ENCODE measurements at regions not wholly inside any gene's neighbourhood (a gene's known extent, or its start where the extent isn't known, plus 50 kb on each side); places are given as distances from the start of the nearest gene placed in this dataset.
A peak's percentile ranks its signal among the peaks of the same experiment; 100 is the strongest.

GRCh38 chr4:152103181-152103901 lies 342.5 kb upstream of the GATB start:
- H2AFZ ChIP-seq (ENCODE audit: low read length) = no peak overlapping the region
- no peak overlapping the region for H3K4me3 ChIP-seq (ENCODE audit: low read depth, low read length, poor library complexity, severe bottlenecking)
- H3K9me3 ChIP-seq (ENCODE audit: low read length) = no peaks in the 10 kb centered on the region
- no peak overlapping the region for H3K27ac ChIP-seq (ENCODE audit: low read depth, low read length, poor library complexity, severe bottlenecking)
- TF ChIP-seq EZH2phosphoT487 (IDR thresholded peaks at IDR 0.05; ENCODE audit: borderline replicate concordance, low read depth, low read length) = no peak
- peaks cover 12% of the 10 kb centered on the region for H3K4me1 ChIP-seq (ENCODE audit: insufficient read depth, low read length, poor library complexity, severe bottlenecking)
- no peak for DNase-seq (ENCODE audit: low spot score)
- H3K9me2 ChIP-seq (ENCODE audit: insufficient read depth, low read length) = no peaks in the 10 kb centered on the region
- POLR2A ChIA-PET = interaction anchor here (1.1 kb wide), 1 partner anchor 44 kb away, joined by 3 read pairs; no protein-coding TSS in a partner anchor
- no peaks in the 10 kb centered on the region for H4K20me1 ChIP-seq (ENCODE audit: insufficient read depth, low read length)
- no peaks in the 10 kb centered on the region for H3K79me2 ChIP-seq (ENCODE audit: insufficient read depth, low read depth, low read length)
- no TSS peak for BruUV-seq (replicated peaks)
- intact Hi-C loops (cut with micrococcal nuclease; ENCODE audit: unreplicated experiment) = no loop called here
- no peaks in the 10 kb centered on the region for H3K36me3 ChIP-seq (ENCODE audit: insufficient read depth, low read length)
- CTCF ChIA-PET (ENCODE audit: unreplicated experiment) = no interaction called here
- H3K4me2 ChIP-seq (ENCODE audit: low read length) = no peak overlapping the region

GRCh38 chr4:152102436-152103000 lies 341.7 kb upstream of the GATB start:
- TF ChIP-seq EZH2phosphoT487 (IDR thresholded peaks at IDR 0.05; ENCODE audit: borderline replicate concordance, low read depth, low read length) (no peak), CTCF (conservative IDR thresholded peaks at IDR 0.05; ENCODE audit: low read length) (no peak)
- H3K9me2 ChIP-seq (ENCODE audit: insufficient read depth, low read length) = no peaks in the 10 kb centered on the region
- no peaks in the 10 kb centered on the region for H3K79me2 ChIP-seq (ENCODE audit: insufficient read depth, low read depth, low read length)
- no peaks in the 10 kb centered on the region for H3K9me3 ChIP-seq (ENCODE audit: low read length)
- no TSS peak for BruUV-seq (replicated peaks)
- no peak overlapping the region for H3K27ac ChIP-seq (ENCODE audit: low read depth, low read length, poor library complexity, severe bottlenecking)
- no peak overlapping the region for H2AFZ ChIP-seq (ENCODE audit: low read length)
- peaks cover 12% of the 10 kb centered on the region for H3K4me1 ChIP-seq (ENCODE audit: insufficient read depth, low read length, poor library complexity, severe bottlenecking)
- H3K4me2 ChIP-seq (ENCODE audit: low read length) = no peak overlapping the region
- H3K4me3 ChIP-seq (ENCODE audit: low read depth, low read length, poor library complexity, severe bottlenecking) = no peak overlapping the region
- CTCF ChIA-PET (ENCODE audit: unreplicated experiment) = no interaction called here
- intact Hi-C loops (cut with micrococcal nuclease; ENCODE audit: unreplicated experiment) = no loop called here
- H3K36me3 ChIP-seq (ENCODE audit: insufficient read depth, low read length) = no peaks in the 10 kb centered on the region
- H4K20me1 ChIP-seq (ENCODE audit: insufficient read depth, low read length) = no peaks in the 10 kb centered on the region
- no peak for DNase-seq (ENCODE audit: low spot score)
- POLR2A ChIA-PET = interaction anchor here (0.6 kb wide), 1 partner anchor 40 kb away, joined by 3 read pairs; no protein-coding TSS in a partner anchor

DNA sequence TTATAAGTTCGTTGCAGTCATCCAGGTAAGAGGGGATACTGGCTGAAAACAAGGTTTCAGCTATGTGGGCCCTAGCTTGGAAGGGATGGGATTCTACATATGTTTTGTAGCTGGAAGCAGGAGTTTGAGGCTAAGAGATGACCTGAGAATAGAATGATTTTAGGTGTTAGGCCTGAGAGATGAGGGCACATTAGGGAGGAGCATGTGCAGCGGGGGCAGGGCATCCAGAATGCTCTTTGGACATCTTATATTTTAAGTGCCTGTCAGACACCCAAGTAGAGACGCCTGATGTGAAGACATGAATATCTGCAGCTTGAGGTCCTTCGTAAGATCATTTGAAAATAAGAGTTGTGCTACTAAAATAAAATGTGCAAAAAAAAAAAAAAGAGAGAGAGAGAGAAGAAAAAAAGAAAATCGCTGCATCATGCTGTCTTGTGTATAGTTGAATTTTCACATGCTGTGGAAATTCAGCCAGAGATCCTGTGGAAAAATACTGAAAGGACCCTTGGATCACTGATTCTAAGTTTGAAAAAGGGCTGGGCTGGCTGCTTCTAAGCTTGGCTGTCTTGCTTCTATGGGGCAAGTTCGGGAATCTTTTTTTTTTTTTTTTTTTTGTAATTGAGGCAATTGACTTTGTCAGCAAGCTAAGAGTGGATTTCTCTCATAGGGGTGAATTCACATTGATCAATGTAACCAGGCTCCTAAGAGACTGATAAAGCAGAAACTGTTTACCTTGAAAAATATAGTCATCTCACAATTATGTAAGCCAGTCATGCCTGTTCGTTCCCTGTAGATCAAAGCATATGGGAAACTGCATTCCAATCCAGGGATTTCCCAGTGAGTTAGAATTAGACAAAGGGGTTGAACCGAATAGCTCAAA lies 341.0 kb upstream of the GATB start:
- Histone ChIP-seq H3K36me3 (ENCODE audit: insufficient read depth, low read length) (no peaks in the 10 kb centered on the region), H2AFZ (ENCODE audit: low read length) (no peak overlapping the region), H3K79me2 (ENCODE audit: insufficient read depth, low read depth, low read length) (no peaks in the 10 kb centered on the region), H3K4me3 (ENCODE audit: low read depth, low read length, poor library complexity, severe bottlenecking) (no peak overlapping the region), H3K4me1 (ENCODE audit: insufficient read depth, low read length, poor library complexity, severe bottlenecking) (peaks cover 12% of the 10 kb centered on the region), H3K9me2 (ENCODE audit: insufficient read depth, low read length) (no peaks in the 10 kb centered on the region), H3K27ac (ENCODE audit: low read depth, low read length, poor library complexity, severe bottlenecking) (no peak overlapping the region), H3K9me3 (ENCODE audit: low read length) (no peaks in the 10 kb centered on the region), H3K4me2 (ENCODE audit: low read length) (peak overlapping the region; percentile 39; the same call in 1 of the 2 replicates), H4K20me1 (ENCODE audit: insufficient read depth, low read length) (no peaks in the 10 kb centered on the region)
- no peak for DNase-seq (ENCODE audit: low spot score)
- intact Hi-C loops (cut with micrococcal nuclease; ENCODE audit: unreplicated experiment) = no loop called here
- ChIA-PET CTCF (ENCODE audit: unreplicated experiment) (no interaction called here), POLR2A (interaction anchor here (0.6 kb wide), 2 partner anchors 39 to 1537 kb away, joined by 3 read pairs; no protein-coding TSS in a partner anchor)
- TF ChIP-seq EZH2phosphoT487 (IDR thresholded peaks at IDR 0.05; ENCODE audit: borderline replicate concordance, low read depth, low read length) = no peak
- no peak for TF ChIP-seq CTCF (conservative IDR thresholded peaks at IDR 0.05; ENCODE audit: low read length)
- BruUV-seq (replicated peaks) = no TSS peak

Data from OCI-LY7 (cell line).